ENCODE measurements at regions not wholly inside any gene's neighbourhood (a gene's known extent, or its start where the extent isn't known, plus 50 kb on each side); places are given as distances from the start of the nearest gene placed in this dataset.

- Histone ChIP-seq H3K9me3 (no peaks in the 10 kb centered on the region), H3K36me3 (no peaks in the 10 kb centered on the region), H3K4me3 (ENCODE audit: low read depth, low read length) (no peak overlapping the region), H3K27me3 (no peaks in the 10 kb centered on the region), H3K4me1 (peaks cover 10% of the 10 kb centered on the region)
- DNase-seq: no peak
- no peak for TF ChIP-seq CTCF (IDR thresholded peaks at IDR 0.05; ENCODE audit: low read depth, low read length)
Measured at GRCh38 chr13:59603646-59604045, 560.1 kb downstream of the DIAPH3 start.

GRCh38 chr13:59607172-59607571 lies 556.6 kb downstream of the DIAPH3 start:
- no peaks in the 10 kb centered on the region for H3K36me3 ChIP-seq

DNA sequence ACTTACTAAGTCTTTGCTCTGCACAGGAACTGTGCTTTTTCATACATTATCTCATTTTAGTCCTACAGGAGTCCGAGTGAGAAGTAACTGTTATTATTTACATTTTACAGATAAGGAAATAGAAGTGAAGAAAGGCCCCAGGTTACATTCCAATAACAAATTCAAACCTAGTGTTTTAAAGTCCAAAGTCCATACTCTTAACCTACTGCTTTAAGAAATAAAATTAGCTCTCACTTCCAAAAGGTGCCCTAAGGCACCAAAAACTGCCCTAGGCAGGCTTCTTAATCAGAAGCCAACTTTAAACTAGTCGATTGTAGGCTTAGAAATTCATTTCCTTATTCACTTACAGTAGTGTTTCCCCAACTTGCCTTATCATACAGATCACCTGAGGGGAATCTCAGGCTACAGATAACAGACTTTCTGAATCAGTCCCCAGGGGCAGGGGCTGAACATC lies 555.9 kb downstream of the DIAPH3 start:
- TF ChIP-seq CTCF (IDR thresholded peaks at IDR 0.05; ENCODE audit: low read depth, low read length): no peak
- peaks cover 10% of the 10 kb centered on the region for H3K4me1 ChIP-seq
- H3K36me3 ChIP-seq: no peaks in the 10 kb centered on the region

More at GRCh38 chr13:59607172-59607571, 556.6 kb downstream of the DIAPH3 start:
- Histone ChIP-seq H3K4me1 (peaks cover 10% of the 10 kb centered on the region), H3K4me3 (ENCODE audit: low read depth, low read length) (no peak overlapping the region), H3K9me3 (no peaks in the 10 kb centered on the region), H3K27me3 (no peaks in the 10 kb centered on the region)
- DNase-seq: no peak
- no peak for TF ChIP-seq CTCF (IDR thresholded peaks at IDR 0.05; ENCODE audit: low read depth, low read length)

GRCh38 chr13:59609421-59609820 lies 554.3 kb downstream of the DIAPH3 start:
- Histone ChIP-seq H3K36me3 (no peaks in the 10 kb centered on the region), H3K27me3 (no peaks in the 10 kb centered on the region), H3K4me1 (peaks cover 10% of the 10 kb centered on the region), H3K4me3 (ENCODE audit: low read depth, low read length) (no peak overlapping the region), H3K9me3 (no peaks in the 10 kb centered on the region)
- DNase-seq: no peak
- no peak for TF ChIP-seq CTCF (IDR thresholded peaks at IDR 0.05; ENCODE audit: low read depth, low read length)

More for the DNA sequence above, 555.9 kb downstream of the DIAPH3 start:
- no peak for DNase-seq
- no peak overlapping the region for H3K4me3 ChIP-seq (ENCODE audit: low read depth, low read length)
- H3K27me3 ChIP-seq: no peaks in the 10 kb centered on the region
- no peaks in the 10 kb centered on the region for H3K9me3 ChIP-seq

Measured in BE2C (cell line).